Fibroblast of pulmonary artery (primary cell): ENCODE measurements at regions not wholly inside any gene's neighbourhood (a gene's known extent, or its start where the extent isn't known, plus 50 kb on each side); places are given as distances from the start of the nearest gene placed in this dataset.

Experiments
- DNase-seq: peaks from one replicate; pipeline ENCODE4 v3.0.0-alpha.2; 2010; ENCODE audit warnings: low read depth
- H3K4me3 ChIP-seq: replicated peaks from 2 replicates; pipeline ENCODE4 v1.5.1; 2011; ENCODE audit warnings: low read depth, mild to moderate bottlenecking, control low read depth, low read length, moderate library complexity
- TF ChIP-seq, protein P1 (sequence below): IDR thresholded peaks from 2 replicates; pipeline ENCODE4 v1.5.1; 2011; ENCODE audit warnings: mild to moderate bottlenecking, control low read depth, low read length, inconsistent platforms; ENCODE audit errors: missing control alignments

DNA sequence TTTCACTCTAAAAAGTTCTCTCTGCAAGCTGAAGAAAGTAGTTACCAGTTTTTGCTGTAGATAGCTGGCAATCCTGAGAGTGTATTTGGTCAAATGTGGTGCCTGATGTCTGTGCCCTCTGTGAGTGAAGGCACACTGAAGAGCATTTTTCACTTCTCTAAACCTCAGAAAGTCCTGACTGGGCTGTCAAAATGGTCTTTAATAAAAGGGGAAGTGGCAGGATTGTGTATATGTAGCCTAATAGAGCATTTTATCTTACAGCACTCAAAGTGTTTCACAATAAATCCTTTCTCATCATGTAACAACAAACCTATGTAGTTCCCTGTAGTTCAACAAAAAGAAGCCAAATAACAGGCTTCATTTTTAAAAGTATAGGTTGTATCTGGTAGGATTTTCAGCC, 1552.3 kb upstream of the SLC39A10 start:
- peak; percentile 17 for DNase-seq
- no peak overlapping the region for H3K4me3 ChIP-seq
- TF ChIP-seq, protein P1, sequence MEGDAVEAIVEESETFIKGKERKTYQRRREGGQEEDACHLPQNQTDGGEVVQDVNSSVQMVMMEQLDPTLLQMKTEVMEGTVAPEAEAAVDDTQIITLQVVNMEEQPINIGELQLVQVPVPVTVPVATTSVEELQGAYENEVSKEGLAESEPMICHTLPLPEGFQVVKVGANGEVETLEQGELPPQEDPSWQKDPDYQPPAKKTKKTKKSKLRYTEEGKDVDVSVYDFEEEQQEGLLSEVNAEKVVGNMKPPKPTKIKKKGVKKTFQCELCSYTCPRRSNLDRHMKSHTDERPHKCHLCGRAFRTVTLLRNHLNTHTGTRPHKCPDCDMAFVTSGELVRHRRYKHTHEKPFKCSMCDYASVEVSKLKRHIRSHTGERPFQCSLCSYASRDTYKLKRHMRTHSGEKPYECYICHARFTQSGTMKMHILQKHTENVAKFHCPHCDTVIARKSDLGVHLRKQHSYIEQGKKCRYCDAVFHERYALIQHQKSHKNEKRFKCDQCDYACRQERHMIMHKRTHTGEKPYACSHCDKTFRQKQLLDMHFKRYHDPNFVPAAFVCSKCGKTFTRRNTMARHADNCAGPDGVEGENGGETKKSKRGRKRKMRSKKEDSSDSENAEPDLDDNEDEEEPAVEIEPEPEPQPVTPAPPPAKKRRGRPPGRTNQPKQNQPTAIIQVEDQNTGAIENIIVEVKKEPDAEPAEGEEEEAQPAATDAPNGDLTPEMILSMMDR, result no peak

DNA sequence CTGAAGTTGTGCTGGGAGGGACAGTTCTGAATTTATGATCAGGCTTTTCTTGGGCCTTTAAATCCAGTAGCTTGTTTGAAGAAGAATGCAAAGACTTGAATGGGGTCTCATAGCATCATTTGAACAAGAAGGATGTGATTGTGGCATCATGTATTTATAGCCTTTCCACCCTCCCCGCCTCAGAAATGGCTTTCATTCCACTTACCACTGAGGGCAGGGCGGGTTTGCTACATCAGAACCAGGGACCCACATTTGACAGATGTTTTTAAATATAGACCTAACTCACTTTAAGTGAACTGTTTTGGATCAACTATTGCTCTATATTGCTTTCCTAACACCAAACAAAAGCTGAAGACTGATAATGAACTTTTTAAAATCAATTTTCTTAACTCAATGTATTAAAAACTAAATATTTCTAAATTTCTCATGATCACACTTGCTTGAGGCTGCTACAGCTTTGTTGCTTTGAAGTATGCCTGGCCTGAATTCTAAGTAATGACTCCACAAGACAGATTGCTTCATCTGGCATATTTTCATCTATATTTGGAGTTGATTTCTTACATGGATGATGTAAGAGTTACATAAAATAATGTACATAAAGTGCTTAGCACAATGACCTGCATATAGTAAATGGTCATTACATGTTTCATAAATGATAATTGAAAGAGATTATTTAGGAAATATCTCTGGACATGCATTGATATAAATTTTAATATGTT, 1552.9 kb upstream of the SLC39A10 start:
- TF ChIP-seq, protein P1, result no peak
- no peak overlapping the region for H3K4me3 ChIP-seq
- peak; percentile 60 for DNase-seq

GRCh38 chr2:194102546-194102945, 1554.5 kb upstream of the SLC39A10 start:
- no peak overlapping the region for H3K4me3 ChIP-seq
- TF ChIP-seq, protein P1, result no peak
- DNase-seq, result no peak

DNA sequence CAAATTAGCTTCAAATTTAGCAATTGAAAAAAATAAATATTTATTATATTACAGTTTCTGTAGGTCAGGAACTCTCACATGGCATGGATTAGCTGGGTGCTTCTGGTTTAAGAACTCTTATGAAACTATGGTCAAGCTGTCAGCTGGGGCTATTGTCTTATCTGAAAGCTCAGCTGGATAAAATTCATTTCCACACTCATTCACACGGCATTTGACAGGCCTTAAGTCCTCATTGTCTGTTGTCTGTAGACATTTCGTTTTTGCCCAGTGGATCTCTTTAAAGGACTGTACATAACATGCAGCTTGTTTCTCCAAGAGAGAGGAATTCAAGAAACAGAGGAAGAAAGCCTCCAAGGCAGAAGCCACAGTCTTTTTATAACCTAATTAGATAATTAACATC, 1556.8 kb upstream of the SLC39A10 start:
- TF ChIP-seq, protein P1, result no peak
- peak; percentile 75 for DNase-seq
- H3K4me3 ChIP-seq, result no peak overlapping the region

DNA sequence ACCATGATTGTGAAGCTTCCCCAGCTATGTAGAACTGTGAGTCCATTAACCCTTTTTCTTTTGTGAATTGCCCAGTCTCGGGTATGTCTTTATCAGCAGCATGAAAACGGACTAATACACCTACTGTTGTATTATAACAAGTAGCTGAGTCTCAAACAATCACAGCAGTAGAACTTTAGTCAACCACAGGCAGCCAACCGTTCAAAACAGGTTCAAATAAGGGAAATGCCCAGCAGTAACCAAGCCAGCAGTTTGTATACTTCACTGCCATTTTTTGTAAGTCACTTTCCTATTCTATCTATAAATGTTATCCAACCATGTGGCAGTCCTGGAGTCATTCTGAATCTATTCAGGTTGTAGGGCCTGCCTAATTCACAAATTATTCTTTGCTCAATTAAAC, 1560.6 kb upstream of the SLC39A10 start:
- H3K4me3 ChIP-seq, result no peak overlapping the region
- no peak for DNase-seq
- TF ChIP-seq, protein P1, result no peak

DNA sequence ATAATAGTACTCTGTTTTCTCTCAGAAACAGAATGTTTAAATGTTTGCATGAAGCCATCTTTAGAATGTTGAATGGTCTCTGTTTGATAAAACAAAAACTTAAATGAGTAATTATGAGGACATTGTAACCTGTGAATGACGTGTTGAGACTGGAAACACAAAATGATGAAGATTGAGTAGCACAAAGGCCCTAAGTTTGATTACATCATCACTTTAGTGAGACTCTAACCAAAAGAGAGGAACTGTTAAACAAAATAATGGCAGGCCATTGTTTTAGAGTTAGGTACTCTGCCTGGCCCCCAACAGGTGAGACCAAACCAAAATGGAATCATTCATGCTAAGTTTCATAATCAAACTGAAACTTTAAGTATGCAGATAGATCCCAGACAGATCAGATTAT, 1561.7 kb upstream of the SLC39A10 start:
- TF ChIP-seq, protein P1, result no peak
- no peak overlapping the region for H3K4me3 ChIP-seq
- DNase-seq, result no peak
